SJSA1 (cell line): ENCODE measurements at regions not wholly inside any gene's neighbourhood (a gene's known extent, or its start where the extent isn't known, plus 50 kb on each side); places are given as distances from the start of the nearest gene placed in this dataset.

Experiments used
- DNase-seq, 2 experiments: peaks; one replicate each; pipeline ENCODE4 v3.0.0-alpha.2; 2015 to 2020; ENCODE audit warnings: low spot score in 2 of 2, low read depth in 1 of 2
- H3K27ac ChIP-seq: fragments of 250-450 bp; sonication (Bioruptor Pico); 2 replicates; pipeline ENCODE4 v1.5.1; 2020; ENCODE audit warnings: mild to moderate bottlenecking, moderate library complexity
- H3K27me3 ChIP-seq: fragments of 250-450 bp; sonication (Bioruptor Pico); replicated peaks from 2 replicates; pipeline ENCODE4 v1.5.1; 2020; ENCODE audit warnings: mild to moderate bottlenecking, moderate library complexity
- H3K36me3 ChIP-seq: fragments of 250-450 bp; sonication (Bioruptor Pico); 2 replicates; pipeline ENCODE4 v1.5.1; 2020; ENCODE audit warnings: mild to moderate bottlenecking
- H3K4me1 ChIP-seq: fragments of 250-450 bp; sonication (Bioruptor Pico); replicated peaks from 2 replicates; pipeline ENCODE4 v1.6.1; 2021; ENCODE audit warnings: mild to moderate bottlenecking
- H3K4me3 ChIP-seq: fragments of 250-450 bp; sonication (Bioruptor Pico); 2 replicates; pipeline ENCODE4 v1.5.1; 2020; ENCODE audit warnings: mild to moderate bottlenecking
- H3K9me3 ChIP-seq: fragments of 250-450 bp; sonication (Bioruptor Pico); replicated peaks from 2 replicates; pipeline ENCODE4 v1.5.1; 2020; ENCODE audit warnings: mild to moderate bottlenecking

DNA sequence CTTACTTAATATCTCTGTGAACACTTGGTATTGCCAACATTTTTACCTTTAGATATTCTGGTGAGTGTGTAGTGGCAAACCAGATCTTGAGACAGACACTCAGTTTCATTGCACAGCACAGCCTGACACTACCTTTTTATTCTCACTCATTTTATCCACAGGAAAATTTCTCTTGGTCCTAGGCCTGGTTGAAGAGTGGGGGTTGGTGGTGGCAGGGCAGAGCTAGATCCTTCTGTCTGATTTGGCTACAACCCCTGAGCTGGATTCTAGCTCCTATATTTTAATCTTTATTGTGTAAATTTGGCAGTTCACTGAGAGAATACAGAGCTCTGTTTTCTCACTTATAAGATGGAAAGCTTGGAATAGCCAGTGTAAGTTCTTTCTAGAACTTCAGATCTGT, 396.9 kb downstream of the LRIG3 start:
- Histone ChIP-seq H3K4me1 (peaks cover 12% of the 10 kb centered on the region), H3K4me3 (no peak overlapping the region), H3K9me3 (peaks cover 2% of the 10 kb centered on the region; the same call in 1 of the 2 replicates), H3K27me3 (no peaks in the 10 kb centered on the region), H3K36me3 (no peaks in the 10 kb centered on the region), H3K27ac (no peak overlapping the region)
- DNase-seq, result no peak

GRCh38 chr12:58528271-58528670, 392.0 kb downstream of the LRIG3 start:
- DNase-seq, result peak in 1 of 2 experiments; percentile 17
- peaks cover 6% of the 10 kb centered on the region; the same call in 1 of the 2 replicates for H3K9me3 ChIP-seq
- no peaks in the 10 kb centered on the region for H3K36me3 ChIP-seq
- peak overlapping the region; percentile 91 for H3K27ac ChIP-seq
- no peak overlapping the region for H3K4me3 ChIP-seq
- H3K4me1 ChIP-seq, result peaks cover 38% of the 10 kb centered on the region
- no peaks in the 10 kb centered on the region for H3K27me3 ChIP-seq

GRCh38 chr12:58529114-58529665, 391.1 kb downstream of the LRIG3 start:
- H3K4me1 ChIP-seq, result peaks cover 38% of the 10 kb centered on the region
- peak overlapping the region; percentile 91 for H3K27ac ChIP-seq
- H3K27me3 ChIP-seq, result no peaks in the 10 kb centered on the region
- no peaks in the 10 kb centered on the region for H3K36me3 ChIP-seq
- H3K9me3 ChIP-seq, result peaks cover 6% of the 10 kb centered on the region; the same call in 1 of the 2 replicates
- peak; percentile 54 to 86 for DNase-seq
- no peak overlapping the region for H3K4me3 ChIP-seq

GRCh38 chr12:58529897-58530741, 390.2 kb downstream of the LRIG3 start:
- DNase-seq, result peak; percentile 47 to 77
- Histone ChIP-seq H3K9me3 (peaks cover 6% of the 10 kb centered on the region; the same call in 1 of the 2 replicates), H3K36me3 (no peaks in the 10 kb centered on the region), H3K27me3 (no peaks in the 10 kb centered on the region), H3K27ac (peak overlapping the region; percentile 91), H3K4me1 (peaks cover 38% of the 10 kb centered on the region), H3K4me3 (no peak overlapping the region)

DNA sequence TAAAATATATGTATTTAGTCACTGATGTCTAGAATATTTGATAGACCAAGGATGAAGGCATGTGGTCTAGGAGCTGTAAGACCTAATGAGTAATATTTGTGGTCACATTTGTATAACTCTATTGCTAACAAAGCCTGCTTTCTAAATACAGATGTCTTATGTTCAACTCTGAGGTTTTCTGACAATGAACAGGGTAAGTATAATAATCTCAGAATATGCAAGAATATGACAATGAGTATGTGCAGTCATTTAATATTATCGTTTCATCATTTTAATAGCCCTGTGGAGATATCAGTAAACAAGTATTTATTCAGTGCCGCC, 389.6 kb downstream of the LRIG3 start:
- no peaks in the 10 kb centered on the region for H3K27me3 ChIP-seq
- H3K4me3 ChIP-seq, result no peak overlapping the region
- peaks cover 6% of the 10 kb centered on the region; the same call in 1 of the 2 replicates for H3K9me3 ChIP-seq
- H3K36me3 ChIP-seq, result no peaks in the 10 kb centered on the region
- DNase-seq, result peak in 1 of 2 experiments; percentile 60
- peaks cover 38% of the 10 kb centered on the region for H3K4me1 ChIP-seq
- peak overlapping the region; percentile 91 for H3K27ac ChIP-seq

DNA sequence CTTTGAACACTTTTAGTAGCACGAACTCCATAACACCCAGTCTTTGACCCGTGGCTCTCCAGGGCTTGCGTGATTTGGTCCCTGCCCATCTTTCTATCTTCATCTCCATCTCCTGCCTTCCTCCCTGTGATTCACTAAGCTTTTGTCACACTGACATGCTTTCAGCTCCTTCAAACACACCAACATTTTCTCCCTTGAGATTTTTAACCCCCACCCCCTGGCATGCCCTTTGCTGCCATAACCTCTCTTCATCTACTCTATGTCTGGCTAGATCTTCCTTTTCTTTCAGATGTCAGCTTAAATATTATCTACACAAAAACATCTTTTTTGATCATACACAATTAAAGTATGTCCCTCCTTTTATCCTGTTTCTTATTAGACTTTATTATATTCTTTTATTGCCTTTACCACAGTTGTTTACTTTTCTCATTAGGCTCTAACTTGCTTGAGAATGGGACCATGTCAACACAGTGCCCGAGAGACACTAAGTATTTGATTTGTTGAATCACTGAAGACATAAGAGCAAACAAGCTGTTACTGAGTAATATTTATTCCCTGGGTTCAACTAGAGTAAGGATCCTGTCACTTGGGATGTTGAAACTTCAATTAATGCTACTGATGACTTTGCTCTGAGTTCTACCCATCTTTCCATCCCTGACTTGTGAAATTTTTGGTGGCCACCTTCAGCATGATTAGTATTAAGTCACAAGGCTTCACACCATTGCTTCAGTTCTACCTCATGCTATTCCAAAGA, 387.3 kb downstream of the LRIG3 start:
- Histone ChIP-seq H3K27me3 (no peaks in the 10 kb centered on the region), H3K4me3 (no peak overlapping the region), H3K9me3 (peaks cover 6% of the 10 kb centered on the region; the same call in 1 of the 2 replicates), H3K36me3 (no peaks in the 10 kb centered on the region), H3K27ac (no peak overlapping the region), H3K4me1 (peaks cover 53% of the 10 kb centered on the region)
- no peak for DNase-seq

- Histone ChIP-seq H3K27me3 (no peaks in the 10 kb centered on the region), H3K27ac (no peak overlapping the region), H3K4me3 (no peak overlapping the region), H3K4me1 (peaks cover 49% of the 10 kb centered on the region), H3K9me3 (peaks cover under 1% of the 10 kb centered on the region; the same call in 1 of the 2 replicates), H3K36me3 (no peaks in the 10 kb centered on the region)
- no peak for DNase-seq
These were observed 386.7 kb downstream of the LRIG3 start for GRCh38 chr12:58533652-58534051.

- Histone ChIP-seq H3K4me1 (peaks cover 51% of the 10 kb centered on the region), H3K36me3 (no peaks in the 10 kb centered on the region), H3K4me3 (no peak overlapping the region), H3K9me3 (no peaks in the 10 kb centered on the region), H3K27ac (peak overlapping the region; percentile 54), H3K27me3 (no peaks in the 10 kb centered on the region)
- DNase-seq, result peak; percentile 77 to 79
These were observed 383.0 kb downstream of the LRIG3 start for GRCh38 chr12:58537278-58537677.

DNA sequence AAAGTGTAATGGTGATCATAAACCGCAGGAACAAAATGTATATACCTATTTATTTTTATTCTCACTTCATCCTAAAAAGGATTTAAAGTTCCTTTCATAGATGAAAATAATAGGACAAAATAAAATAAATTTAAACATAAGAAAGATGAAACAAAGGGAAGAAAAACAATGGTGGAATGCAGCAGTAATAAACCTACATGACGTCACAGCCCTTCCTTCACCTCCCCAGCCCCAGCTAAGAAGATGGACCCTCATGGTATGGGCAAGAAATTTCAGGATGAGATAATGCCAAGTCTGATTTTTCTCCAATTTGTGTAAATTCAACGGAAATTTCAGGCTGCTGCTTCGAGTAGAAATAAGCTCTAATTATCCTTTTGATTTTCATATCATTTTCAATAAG, 381.0 kb downstream of the LRIG3 start:
- Histone ChIP-seq H3K27me3 (no peaks in the 10 kb centered on the region), H3K27ac (peak overlapping the region; percentile 68), H3K4me1 (peaks cover 51% of the 10 kb centered on the region), H3K9me3 (no peaks in the 10 kb centered on the region), H3K4me3 (no peak overlapping the region), H3K36me3 (no peaks in the 10 kb centered on the region)
- no peak for DNase-seq

- H3K4me3 ChIP-seq, result no peak overlapping the region
- H3K4me1 ChIP-seq, result peaks cover 51% of the 10 kb centered on the region
- H3K27me3 ChIP-seq, result no peaks in the 10 kb centered on the region
- peak overlapping the region; percentile 68 for H3K27ac ChIP-seq
- H3K36me3 ChIP-seq, result no peaks in the 10 kb centered on the region
- no peaks in the 10 kb centered on the region for H3K9me3 ChIP-seq
- DNase-seq, result peak; percentile 83 to 85
These were observed 379.6 kb downstream of the LRIG3 start for GRCh38 chr12:58540480-58541299.

- no peaks in the 10 kb centered on the region for H3K9me3 ChIP-seq
- H3K4me1 ChIP-seq, result peaks cover 51% of the 10 kb centered on the region
- peak overlapping the region; percentile 44 for H3K27ac ChIP-seq
- H3K4me3 ChIP-seq, result no peak overlapping the region
- DNase-seq, result peak in 1 of 2 experiments; percentile 49
- H3K27me3 ChIP-seq, result no peaks in the 10 kb centered on the region
- H3K36me3 ChIP-seq, result no peaks in the 10 kb centered on the region
These were observed 379.0 kb downstream of the LRIG3 start for GRCh38 chr12:58541300-58541690.

GRCh38 chr12:58544281-58544680, 376.0 kb downstream of the LRIG3 start:
- Histone ChIP-seq H3K4me3 (no peak overlapping the region), H3K27me3 (no peaks in the 10 kb centered on the region), H3K27ac (no peak overlapping the region), H3K4me1 (peaks cover 25% of the 10 kb centered on the region), H3K9me3 (no peaks in the 10 kb centered on the region), H3K36me3 (no peaks in the 10 kb centered on the region)
- no peak for DNase-seq

DNA sequence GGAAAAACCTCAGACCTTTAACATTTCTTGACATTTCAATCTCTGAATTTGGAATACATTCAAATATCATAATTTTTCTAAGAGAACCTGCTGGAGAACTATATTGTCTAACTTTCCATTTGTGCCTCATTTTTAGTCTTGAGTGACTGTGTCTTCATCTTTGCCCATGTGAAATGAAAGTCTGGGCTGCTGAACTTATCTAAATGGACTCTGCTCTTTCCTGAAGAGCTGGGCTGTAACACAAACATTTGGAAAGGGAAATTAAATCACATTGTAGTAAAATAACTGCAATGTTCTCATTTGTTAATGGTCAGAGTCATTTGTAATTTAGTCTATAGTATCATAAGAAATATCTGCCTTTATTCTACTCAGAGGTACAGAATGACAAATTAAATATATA, 373.1 kb downstream of the LRIG3 start:
- Histone ChIP-seq H3K9me3 (no peaks in the 10 kb centered on the region), H3K27ac (no peak overlapping the region), H3K4me1 (no peaks in the 10 kb centered on the region), H3K27me3 (no peaks in the 10 kb centered on the region), H3K4me3 (no peak overlapping the region), H3K36me3 (no peaks in the 10 kb centered on the region)
- DNase-seq, result no peak
